Fibroblast of lung (primary cell): ENCODE measurements at regions not wholly inside any gene's neighbourhood (a gene's known extent, or its start where the extent isn't known, plus 50 kb on each side); places are given as distances from the start of the nearest gene placed in this dataset.

Source experiments
- EZH2 ChIP-seq: IDR thresholded peaks from 2 replicates; pipeline ENCODE4 v1.5.1; 2012; ENCODE audit warnings: low read length, control low read depth, mild to moderate bottlenecking; ENCODE audit errors: missing control alignments
- TF ChIP-seq, protein P1 (sequence below), 2 donors: IDR thresholded peaks in 1 of 2; conservative IDR thresholded peaks in 1 of 2; 1 replicate in 1 of 2; 2 replicates in 1 of 2; pipeline ENCODE4 v1.5.1; 2011 to 2012; ENCODE audit warnings: low read length in 2 of 2, control low read depth in 1 of 2, inconsistent platforms in 1 of 2, low read depth in 1 of 2, mild to moderate bottlenecking in 1 of 2

DNA sequence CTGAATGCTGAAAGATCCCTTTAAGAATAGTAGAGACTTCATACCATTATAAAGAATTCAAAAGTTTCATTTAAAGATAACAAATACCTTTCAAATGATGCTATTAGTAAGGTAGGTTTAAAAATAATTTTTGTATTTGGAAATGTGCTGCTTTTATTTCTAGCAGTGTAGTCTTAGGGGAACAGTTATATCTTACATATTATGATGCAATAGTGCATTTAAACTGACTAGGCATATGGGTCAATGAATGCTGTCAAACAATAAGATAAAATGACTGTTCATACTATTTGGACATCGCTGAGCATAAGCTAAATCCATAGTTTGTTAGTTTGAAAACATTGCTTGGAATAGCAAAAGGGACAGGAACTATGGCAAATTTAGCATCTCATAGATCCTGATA lies 354.8 kb upstream of the SEMA3A start:
- TF ChIP-seq, protein P1, sequence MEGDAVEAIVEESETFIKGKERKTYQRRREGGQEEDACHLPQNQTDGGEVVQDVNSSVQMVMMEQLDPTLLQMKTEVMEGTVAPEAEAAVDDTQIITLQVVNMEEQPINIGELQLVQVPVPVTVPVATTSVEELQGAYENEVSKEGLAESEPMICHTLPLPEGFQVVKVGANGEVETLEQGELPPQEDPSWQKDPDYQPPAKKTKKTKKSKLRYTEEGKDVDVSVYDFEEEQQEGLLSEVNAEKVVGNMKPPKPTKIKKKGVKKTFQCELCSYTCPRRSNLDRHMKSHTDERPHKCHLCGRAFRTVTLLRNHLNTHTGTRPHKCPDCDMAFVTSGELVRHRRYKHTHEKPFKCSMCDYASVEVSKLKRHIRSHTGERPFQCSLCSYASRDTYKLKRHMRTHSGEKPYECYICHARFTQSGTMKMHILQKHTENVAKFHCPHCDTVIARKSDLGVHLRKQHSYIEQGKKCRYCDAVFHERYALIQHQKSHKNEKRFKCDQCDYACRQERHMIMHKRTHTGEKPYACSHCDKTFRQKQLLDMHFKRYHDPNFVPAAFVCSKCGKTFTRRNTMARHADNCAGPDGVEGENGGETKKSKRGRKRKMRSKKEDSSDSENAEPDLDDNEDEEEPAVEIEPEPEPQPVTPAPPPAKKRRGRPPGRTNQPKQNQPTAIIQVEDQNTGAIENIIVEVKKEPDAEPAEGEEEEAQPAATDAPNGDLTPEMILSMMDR (conservative IDR thresholded peaks at IDR 0.05 in 1 of 2, IDR thresholded peaks at IDR 0.05 in 1 of 2; ENCODE audit: low read depth in 1 of 2, low read length in 2 of 2) = no peak
- TF ChIP-seq EZH2 = no peak
